IPS DF 4.7 (cell line): ENCODE measurements at regions not wholly inside any gene's neighbourhood (a gene's known extent, or its start where the extent isn't known, plus 50 kb on each side); places are given as distances from the start of the nearest gene placed in this dataset.
"Not testable (repeated sequence)": the region's sequence is repeated elsewhere in the genome, so short reads cannot be mapped to it uniquely, and the experiment has no call there.

Experiments used
- DNase-seq: peaks from one replicate; pipeline ENCODE4 v3.0.0-alpha.2; 2013; ENCODE audit warnings: low spot score; ENCODE audit errors: extremely low read depth

- DNase-seq = not testable (repeated sequence)
These were observed 317.7 kb upstream of the THBS1 start for GRCh38 chr15:39262995-39263772.

GRCh38 chr15:39265261-39265660 lies 315.6 kb upstream of the THBS1 start:
- no peak for DNase-seq

GRCh38 chr15:39266890-39267289 lies 314.0 kb upstream of the THBS1 start:
- no peak for DNase-seq

GRCh38 chr15:39267685-39268084 lies 313.2 kb upstream of the THBS1 start:
- no peak for DNase-seq

- DNase-seq = no peak
These were observed 311.5 kb upstream of the THBS1 start for GRCh38 chr15:39269352-39269751.

- DNase-seq = no peak
These were observed 311.1 kb upstream of the THBS1 start for GRCh38 chr15:39269821-39270220.

GRCh38 chr15:39270221-39270855 lies 310.5 kb upstream of the THBS1 start:
- DNase-seq = no peak

- DNase-seq = no peak
These were observed 309.9 kb upstream of the THBS1 start for GRCh38 chr15:39270934-39271333.

- DNase-seq = no peak
These were observed 308.0 kb upstream of the THBS1 start for GRCh38 chr15:39272901-39273300.

- DNase-seq = no peak
These were observed 307.0 kb upstream of the THBS1 start for GRCh38 chr15:39273717-39274411.

- DNase-seq = no peak
These were observed 305.8 kb upstream of the THBS1 start for GRCh38 chr15:39275066-39275465.

GRCh38 chr15:39279311-39279710 lies 301.6 kb upstream of the THBS1 start:
- DNase-seq = no peak

- DNase-seq = no peak
These were observed 299.8 kb upstream of the THBS1 start for GRCh38 chr15:39281094-39281493.

GRCh38 chr15:39282663-39283208 lies 298.1 kb upstream of the THBS1 start:
- DNase-seq = no peak

- no peak for DNase-seq
These were observed 297.3 kb upstream of the THBS1 start for GRCh38 chr15:39283531-39283930.

GRCh38 chr15:39285071-39285470 lies 295.8 kb upstream of the THBS1 start:
- no peak for DNase-seq

GRCh38 chr15:39285663-39286062 lies 295.2 kb upstream of the THBS1 start:
- DNase-seq = no peak

- no peak for DNase-seq
These were observed 294.2 kb upstream of the THBS1 start for GRCh38 chr15:39286706-39287105.

GRCh38 chr15:39287322-39288195 lies 293.3 kb upstream of the THBS1 start:
- no peak for DNase-seq

GRCh38 chr15:39290711-39291435 lies 290.0 kb upstream of the THBS1 start:
- DNase-seq = no peak
